ENCODE measurements at regions not wholly inside any gene's neighbourhood (a gene's known extent, or its start where the extent isn't known, plus 50 kb on each side); places are given as distances from the start of the nearest gene placed in this dataset.
"Not testable (repeated sequence)": the region's sequence is repeated elsewhere in the genome, so short reads cannot be mapped to it uniquely, and the experiment has no call there.

DNA sequence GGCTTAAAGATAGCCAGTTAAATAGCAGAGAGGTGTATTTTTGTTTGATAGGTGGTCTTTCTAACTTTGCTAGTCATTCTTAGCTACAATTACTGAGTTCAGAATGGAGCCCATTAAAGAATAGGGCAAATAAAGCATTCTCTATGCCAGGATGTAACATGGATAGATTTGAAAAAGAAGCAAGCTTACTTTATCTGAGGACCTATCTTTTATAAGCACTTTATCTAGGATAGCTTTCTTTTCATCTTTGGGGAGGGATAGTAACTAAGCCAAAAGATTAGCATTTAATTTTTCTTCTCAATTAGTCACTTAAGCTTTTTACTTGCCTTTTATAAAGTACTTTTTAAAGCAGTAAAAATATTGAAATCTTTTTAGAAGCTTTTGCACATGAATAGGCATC is 1148.0 kb upstream of the DIAPH2 start:
- no peaks in the 10 kb centered on the region for H3K4me1 ChIP-seq
- no peaks in the 10 kb centered on the region for H3K36me3 ChIP-seq

GRCh38 chrX:95539041-95539440 is 1145.6 kb upstream of the DIAPH2 start:
- no peaks in the 10 kb centered on the region for H3K36me3 ChIP-seq
- no peak overlapping the region for H3K4me3 ChIP-seq
- 32 to 64% methylated on average over 3 of the region's 3 CpGs for WGBS, 2 donors
- TF ChIP-seq POLR2A (IDR thresholded peaks at IDR 0.05) (no peak), EP300 (IDR thresholded peaks at IDR 0.05) (no peak), CTCF (IDR thresholded peaks at IDR 0.05) (no peak)
- DNase-seq (ENCODE audit: low spot score in 2 of 2): no peak
- no peaks in the 10 kb centered on the region for H3K9me3 ChIP-seq
- no peaks in the 10 kb centered on the region for H3K4me1 ChIP-seq
- H3K27me3 ChIP-seq: no peaks in the 10 kb centered on the region
- no peak overlapping the region for H3K27ac ChIP-seq

More for the DNA sequence above, 1148.0 kb upstream of the DIAPH2 start:
- H3K9me3 ChIP-seq: no peaks in the 10 kb centered on the region
- H3K27me3 ChIP-seq: no peaks in the 10 kb centered on the region
- no peak overlapping the region for H3K27ac ChIP-seq
- no peak for DNase-seq (ENCODE audit: low spot score in 2 of 2)
- TF ChIP-seq EP300 (IDR thresholded peaks at IDR 0.05) (no peak), POLR2A (IDR thresholded peaks at IDR 0.05) (no peak), CTCF (IDR thresholded peaks at IDR 0.05) (no peak)
- no peak overlapping the region for H3K4me3 ChIP-seq

- not testable (repeated sequence) for H3K9me3 ChIP-seq; H3K4me3 ChIP-seq; H3K4me1 ChIP-seq; H3K36me3 ChIP-seq; DNase-seq (ENCODE audit: low spot score in 2 of 2); H3K27me3 ChIP-seq; H3K27ac ChIP-seq
- WGBS, 2 donors: 94 to 100% methylated on average over 3 to 18 of the region's 18 CpGs
Observed at GRCh38 chrX:95549552-95549951, 1135.1 kb upstream of the DIAPH2 start.

GRCh38 chrX:95585321-95585720 is 1099.3 kb upstream of the DIAPH2 start:
- Histone ChIP-seq H3K4me1 (no peaks in the 10 kb centered on the region), H3K36me3 (no peaks in the 10 kb centered on the region), H3K9me3 (no peaks in the 10 kb centered on the region), H3K27ac (no peak overlapping the region), H3K27me3 (no peaks in the 10 kb centered on the region), H3K4me3 (no peak overlapping the region)
- no peak for DNase-seq (ENCODE audit: low spot score in 2 of 2)
- 90 to 98% methylated on average over 2 of the region's 2 CpGs for WGBS, 2 donors
- TF ChIP-seq POLR2A (IDR thresholded peaks at IDR 0.05) (no peak), EP300 (IDR thresholded peaks at IDR 0.05) (no peak), CTCF (IDR thresholded peaks at IDR 0.05) (no peak)

DNA sequence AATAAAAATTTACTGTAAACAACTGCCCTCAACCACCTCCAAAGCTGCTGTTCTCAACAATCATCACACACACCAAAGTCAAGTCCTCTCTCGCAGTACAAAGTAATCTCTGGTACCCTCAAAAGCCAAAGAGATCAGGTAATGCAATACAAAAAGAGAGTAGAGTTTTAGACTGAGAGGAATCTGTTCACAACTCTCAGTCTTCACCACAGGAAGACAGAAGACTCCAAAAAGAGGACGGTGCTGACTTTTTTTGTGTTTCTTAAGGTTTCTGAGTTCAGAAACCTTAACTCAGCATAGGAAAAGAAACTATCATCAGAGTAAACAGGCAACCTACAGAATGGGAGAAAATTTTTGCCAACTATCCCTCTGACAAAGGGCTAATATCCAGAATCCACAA is 1072.3 kb upstream of the DIAPH2 start:
- TF ChIP-seq POLR2A (IDR thresholded peaks at IDR 0.05) (no peak), EP300 (IDR thresholded peaks at IDR 0.05) (no peak), CTCF (IDR thresholded peaks at IDR 0.05) (no peak)
- H3K4me3 ChIP-seq: no peak overlapping the region
- H3K36me3 ChIP-seq: no peaks in the 10 kb centered on the region
- WGBS, 2 donors: 76 to 86% methylated on average over 2 of the region's 2 CpGs
- no peak overlapping the region for H3K27ac ChIP-seq
- no peaks in the 10 kb centered on the region for H3K27me3 ChIP-seq
- H3K4me1 ChIP-seq: no peaks in the 10 kb centered on the region
- H3K9me3 ChIP-seq: peaks cover 0 to 5% (median 0%) of the 10 kb centered on the region in 4 donors
- DNase-seq (ENCODE audit: low spot score in 2 of 2): no peak

DNA sequence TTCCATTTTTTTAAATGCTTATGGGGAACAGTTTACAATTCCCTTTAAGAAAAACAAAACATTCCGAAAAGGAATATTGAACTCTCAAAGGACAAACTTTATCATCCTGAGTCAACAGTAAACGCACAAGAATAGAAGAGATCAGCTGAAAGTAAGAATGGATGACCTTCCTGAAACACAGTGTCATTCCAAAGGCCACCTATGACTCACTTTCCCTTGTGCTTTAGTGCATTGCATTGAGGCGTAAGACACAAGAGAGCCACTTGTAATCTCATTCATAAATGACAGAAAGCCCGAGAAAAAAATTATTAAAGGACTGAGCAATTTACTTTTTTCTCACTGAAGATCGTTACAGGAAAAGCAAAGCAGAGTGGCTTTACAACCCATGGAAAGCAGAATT is 1062.4 kb upstream of the DIAPH2 start:
- WGBS, 2 donors: 22 to 48% methylated on average over 5 of the region's 5 CpGs
- H3K36me3 ChIP-seq: no peaks in the 10 kb centered on the region
- no peak overlapping the region for H3K27ac ChIP-seq
- TF ChIP-seq EP300 (IDR thresholded peaks at IDR 0.05) (no peak), POLR2A (IDR thresholded peaks at IDR 0.05) (no peak)
- no peaks in the 10 kb centered on the region for H3K9me3 ChIP-seq
- no peaks in the 10 kb centered on the region for H3K27me3 ChIP-seq
- no peak overlapping the region for H3K4me3 ChIP-seq
- H3K4me1 ChIP-seq: no peaks in the 10 kb centered on the region
- DNase-seq (ENCODE audit: low spot score in 2 of 2): no peak
